Suprapubic skin (tissue), 4 donors: ENCODE measurements at regions not wholly inside any gene's neighbourhood (a gene's known extent, or its start where the extent isn't known, plus 50 kb on each side); places are given as distances from the start of the nearest gene placed in this dataset.

ENCODE experiments used
- CTCF ChIP-seq, 2 donors: fragments of 200-600 bp in 1 of 2; fragments of 450-650 bp in 1 of 2; sonication (generic) in 1 of 2; IDR thresholded peaks; one replicate each; pipeline ENCODE4 v1.5.1; 2016 to 2019; ENCODE audit warnings: antibody characterized with exemption in 2 of 2, mild to moderate bottlenecking in 1 of 2, moderate library complexity in 1 of 2
- POLR2A ChIP-seq, 2 donors: fragments of 450-650 bp; IDR thresholded peaks; one replicate each; pipeline ENCODE4 v1.6.1; 2017; ENCODE audit warnings: antibody characterized with exemption in 2 of 2, mild to moderate bottlenecking in 2 of 2, moderate library complexity in 2 of 2
- POLR2AphosphoS5 ChIP-seq, 3 donors: sonication (generic); formaldehyde crosslinking; IDR thresholded peaks; one replicate each; pipeline ENCODE4 v1.6.1; 2017; ENCODE audit warnings: antibody characterized with exemption in 3 of 3

- TF ChIP-seq CTCF (IDR thresholded peaks at IDR 0.05) = no peak
- TF ChIP-seq POLR2A (IDR thresholded peaks at IDR 0.05) = no peak
- TF ChIP-seq POLR2AphosphoS5 (IDR thresholded peaks at IDR 0.05) = no peak
These were observed 555.9 kb upstream of the TMEM132C start for GRCh38 chr12:127711108-127711507.
